ENCODE measurements at regions not wholly inside any gene's neighbourhood (a gene's known extent, or its start where the extent isn't known, plus 50 kb on each side); places are given as distances from the start of the nearest gene placed in this dataset.
"Not testable (repeated sequence)": the region's sequence is repeated elsewhere in the genome, so short reads cannot be mapped to it uniquely, and the experiment has no call there.

- H3K36me3 ChIP-seq (ENCODE audit: control insufficient read depth in 3 of 3, insufficient read depth in 3 of 3, low read length in 3 of 3): no peaks in the 10 kb centered on the region
- no peak overlapping the region for H3K4me3 ChIP-seq (ENCODE audit: low read length in 3 of 3)
Observed at GRCh38 chr4:124450851-124451250, 261.7 kb downstream of the ANKRD50 start.

DNA sequence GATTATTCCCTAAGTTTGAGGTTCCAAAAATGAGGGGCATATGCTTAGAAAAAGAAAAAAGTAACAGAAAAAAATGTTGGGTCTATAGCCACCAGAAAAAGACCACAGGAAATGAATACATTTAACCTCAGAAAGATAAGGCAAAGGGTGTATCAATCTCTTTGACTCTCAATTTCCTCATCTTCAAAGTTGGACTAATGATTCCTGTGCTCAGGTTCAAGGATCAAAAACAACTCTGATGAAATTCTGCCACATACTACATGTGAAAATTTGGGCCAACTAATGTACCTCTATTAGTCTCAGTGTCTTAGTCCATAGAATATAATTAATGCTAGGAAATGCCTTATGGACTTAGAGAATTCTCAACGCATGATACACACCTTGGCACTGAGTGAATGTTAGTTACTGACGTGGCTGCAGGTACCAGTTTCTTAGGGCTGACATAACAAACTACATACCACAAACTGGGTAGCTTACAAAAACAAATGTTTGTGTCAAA is 257.7 kb downstream of the ANKRD50 start:
- Histone ChIP-seq H3K4me1 (ENCODE audit: control insufficient read depth in 3 of 3, insufficient read depth in 3 of 3, low read length in 3 of 3) (no peaks in the 10 kb centered on the region), H3K27me3 (ENCODE audit: control insufficient read depth in 3 of 3, insufficient read depth in 3 of 3, low read length in 3 of 3) (no peaks in the 10 kb centered on the region), H3K9me3 (ENCODE audit: control insufficient read depth in 3 of 3, low read length in 3 of 3) (no peaks in the 10 kb centered on the region), H3K36me3 (ENCODE audit: control insufficient read depth in 3 of 3, insufficient read depth in 3 of 3, low read length in 3 of 3) (no peaks in the 10 kb centered on the region), H3K4me3 (ENCODE audit: low read length in 3 of 3) (no peak overlapping the region), H3K9ac (ENCODE audit: low read depth in 1 of 3, low read length in 3 of 3) (no peak overlapping the region), H3K27ac (ENCODE audit: low read depth, low read length) (no peak overlapping the region)

More at GRCh38 chr4:124450851-124451250, 261.7 kb downstream of the ANKRD50 start:
- H3K27me3 ChIP-seq (ENCODE audit: control insufficient read depth in 3 of 3, insufficient read depth in 3 of 3, low read length in 3 of 3): no peaks in the 10 kb centered on the region
- H3K9ac ChIP-seq (ENCODE audit: low read depth in 1 of 3, low read length in 3 of 3): no peak overlapping the region
- H3K27ac ChIP-seq (ENCODE audit: low read depth, low read length): no peak overlapping the region
- H3K9me3 ChIP-seq (ENCODE audit: control insufficient read depth in 3 of 3, low read length in 3 of 3): no peaks in the 10 kb centered on the region
- H3K4me1 ChIP-seq (ENCODE audit: control insufficient read depth in 3 of 3, insufficient read depth in 3 of 3, low read length in 3 of 3): no peaks in the 10 kb centered on the region

- H3K9me3 ChIP-seq (ENCODE audit: control insufficient read depth in 3 of 3, low read length in 3 of 3): peaks cover 0 to 3% (median 0%) of the 10 kb centered on the region in 3 donors
- no peaks in the 10 kb centered on the region for H3K36me3 ChIP-seq (ENCODE audit: control insufficient read depth in 3 of 3, insufficient read depth in 3 of 3, low read length in 3 of 3)
- no peaks in the 10 kb centered on the region for H3K4me1 ChIP-seq (ENCODE audit: control insufficient read depth in 3 of 3, insufficient read depth in 3 of 3, low read length in 3 of 3)
- no peaks in the 10 kb centered on the region for H3K27me3 ChIP-seq (ENCODE audit: control insufficient read depth in 3 of 3, insufficient read depth in 3 of 3, low read length in 3 of 3)
- H3K4me3 ChIP-seq (ENCODE audit: low read length in 3 of 3): no peak overlapping the region
- H3K9ac ChIP-seq (ENCODE audit: low read depth in 1 of 3, low read length in 3 of 3): no peak overlapping the region
- H3K27ac ChIP-seq (ENCODE audit: low read depth, low read length): no peak overlapping the region
Observed at GRCh38 chr4:124455671-124456070, 256.9 kb downstream of the ANKRD50 start.

GRCh38 chr4:124459196-124459940 is 253.2 kb downstream of the ANKRD50 start:
- H3K4me1 ChIP-seq (ENCODE audit: control insufficient read depth in 3 of 3, insufficient read depth in 3 of 3, low read length in 3 of 3): no peaks in the 10 kb centered on the region
- no peaks in the 10 kb centered on the region for H3K36me3 ChIP-seq (ENCODE audit: control insufficient read depth in 3 of 3, insufficient read depth in 3 of 3, low read length in 3 of 3)
- no peak overlapping the region for H3K9ac ChIP-seq (ENCODE audit: low read depth in 1 of 3, low read length in 3 of 3)
- H3K4me3 ChIP-seq (ENCODE audit: low read length in 3 of 3): no peak overlapping the region
- H3K27ac ChIP-seq (ENCODE audit: low read depth, low read length): no peak overlapping the region
- no peaks in the 10 kb centered on the region for H3K27me3 ChIP-seq (ENCODE audit: control insufficient read depth in 3 of 3, insufficient read depth in 3 of 3, low read length in 3 of 3)
- H3K9me3 ChIP-seq (ENCODE audit: control insufficient read depth in 3 of 3, low read length in 3 of 3): peaks cover 2 to 8% (median 4%) of the 10 kb centered on the region in 3 donors

- peaks cover 2 to 8% (median 4%) of the 10 kb centered on the region in 3 donors for H3K9me3 ChIP-seq (ENCODE audit: control insufficient read depth in 3 of 3, low read length in 3 of 3)
- no peaks in the 10 kb centered on the region for H3K27me3 ChIP-seq (ENCODE audit: control insufficient read depth in 3 of 3, insufficient read depth in 3 of 3, low read length in 3 of 3)
- H3K9ac ChIP-seq (ENCODE audit: low read depth in 1 of 3, low read length in 3 of 3): no peak overlapping the region
- no peak overlapping the region for H3K27ac ChIP-seq (ENCODE audit: low read depth, low read length)
- H3K36me3 ChIP-seq (ENCODE audit: control insufficient read depth in 3 of 3, insufficient read depth in 3 of 3, low read length in 3 of 3): no peaks in the 10 kb centered on the region
- H3K4me3 ChIP-seq (ENCODE audit: low read length in 3 of 3): no peak overlapping the region
- H3K4me1 ChIP-seq (ENCODE audit: control insufficient read depth in 3 of 3, insufficient read depth in 3 of 3, low read length in 3 of 3): no peaks in the 10 kb centered on the region
Observed at GRCh38 chr4:124459941-124460310, 252.6 kb downstream of the ANKRD50 start.

DNA sequence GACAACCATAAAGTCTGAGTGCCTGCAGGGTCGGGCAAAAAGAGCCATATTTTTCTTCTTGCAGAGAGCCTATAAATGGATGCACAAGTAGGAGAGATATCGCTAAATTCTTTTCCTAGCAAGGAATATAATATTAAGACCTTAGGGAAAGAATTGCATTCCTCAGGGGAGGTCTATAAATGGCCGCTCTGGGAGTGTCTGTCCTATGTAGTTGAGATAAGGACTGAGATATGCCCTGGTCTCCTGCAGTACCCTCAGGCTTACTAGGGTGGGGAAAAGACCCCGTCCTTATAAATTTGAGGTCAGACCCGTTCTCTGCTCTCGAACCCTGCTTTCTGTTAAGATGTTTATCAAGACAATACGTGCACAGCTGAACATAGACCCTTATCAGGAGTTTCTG is 250.9 kb downstream of the ANKRD50 start:
- H3K9ac ChIP-seq (ENCODE audit: low read depth in 1 of 3, low read length in 3 of 3); H3K27me3 ChIP-seq (ENCODE audit: control insufficient read depth in 3 of 3, insufficient read depth in 3 of 3, low read length in 3 of 3); H3K4me1 ChIP-seq (ENCODE audit: control insufficient read depth in 3 of 3, insufficient read depth in 3 of 3, low read length in 3 of 3); H3K36me3 ChIP-seq (ENCODE audit: control insufficient read depth in 3 of 3, insufficient read depth in 3 of 3, low read length in 3 of 3); H3K4me3 ChIP-seq (ENCODE audit: low read length in 3 of 3); H3K9me3 ChIP-seq (ENCODE audit: control insufficient read depth in 3 of 3, low read length in 3 of 3); H3K27ac ChIP-seq (ENCODE audit: low read depth, low read length): not testable (repeated sequence)

- Histone ChIP-seq H3K4me3 (ENCODE audit: low read length in 3 of 3) (no peak overlapping the region), H3K9ac (ENCODE audit: low read depth in 1 of 3, low read length in 3 of 3) (no peak overlapping the region), H3K27me3 (ENCODE audit: control insufficient read depth in 3 of 3, insufficient read depth in 3 of 3, low read length in 3 of 3) (no peaks in the 10 kb centered on the region), H3K4me1 (ENCODE audit: control insufficient read depth in 3 of 3, insufficient read depth in 3 of 3, low read length in 3 of 3) (no peaks in the 10 kb centered on the region), H3K9me3 (ENCODE audit: control insufficient read depth in 3 of 3, low read length in 3 of 3) (peaks cover 2 to 8% (median 4%) of the 10 kb centered on the region in 3 donors), H3K27ac (ENCODE audit: low read depth, low read length) (no peak overlapping the region), H3K36me3 (ENCODE audit: control insufficient read depth in 3 of 3, insufficient read depth in 3 of 3, low read length in 3 of 3) (no peaks in the 10 kb centered on the region)
Observed at GRCh38 chr4:124462954-124463828, 249.3 kb downstream of the ANKRD50 start.

- no peak overlapping the region for H3K4me3 ChIP-seq (ENCODE audit: low read length in 3 of 3)
- no peak overlapping the region for H3K27ac ChIP-seq (ENCODE audit: low read depth, low read length)
- H3K4me1 ChIP-seq (ENCODE audit: control insufficient read depth in 3 of 3, insufficient read depth in 3 of 3, low read length in 3 of 3): no peaks in the 10 kb centered on the region
- H3K9ac ChIP-seq (ENCODE audit: low read depth in 1 of 3, low read length in 3 of 3): no peak overlapping the region
- no peaks in the 10 kb centered on the region for H3K27me3 ChIP-seq (ENCODE audit: control insufficient read depth in 3 of 3, insufficient read depth in 3 of 3, low read length in 3 of 3)
- H3K9me3 ChIP-seq (ENCODE audit: control insufficient read depth in 3 of 3, low read length in 3 of 3): peaks cover 2 to 8% (median 4%) of the 10 kb centered on the region in 3 donors
- H3K36me3 ChIP-seq (ENCODE audit: control insufficient read depth in 3 of 3, insufficient read depth in 3 of 3, low read length in 3 of 3): no peaks in the 10 kb centered on the region
Observed at GRCh38 chr4:124464836-124465235, 247.7 kb downstream of the ANKRD50 start.

DNA sequence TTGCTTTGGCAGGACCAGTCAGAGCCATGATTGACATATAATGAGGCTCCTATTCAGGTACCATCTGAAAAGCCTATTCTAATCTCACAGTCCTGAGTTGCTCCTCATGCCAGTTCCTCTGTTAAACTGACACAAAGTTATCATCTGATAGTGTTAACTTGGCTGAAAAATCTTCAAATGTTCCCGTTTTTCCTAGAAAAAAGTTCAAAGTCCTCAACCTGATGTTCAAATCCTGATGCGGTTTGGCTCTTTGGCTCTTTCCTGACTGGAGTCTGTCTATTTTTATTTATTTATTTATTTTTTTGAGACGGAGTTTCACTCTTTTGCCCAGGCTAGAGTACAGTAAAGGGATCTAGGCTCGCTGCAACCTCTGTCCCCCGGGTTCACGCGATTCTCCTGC is 244.2 kb downstream of the ANKRD50 start:
- Histone ChIP-seq H3K36me3 (ENCODE audit: control insufficient read depth in 3 of 3, insufficient read depth in 3 of 3, low read length in 3 of 3) (no peaks in the 10 kb centered on the region), H3K4me1 (ENCODE audit: control insufficient read depth in 3 of 3, insufficient read depth in 3 of 3, low read length in 3 of 3) (no peaks in the 10 kb centered on the region), H3K27me3 (ENCODE audit: control insufficient read depth in 3 of 3, insufficient read depth in 3 of 3, low read length in 3 of 3) (no peaks in the 10 kb centered on the region), H3K27ac (ENCODE audit: low read depth, low read length) (no peak overlapping the region), H3K9ac (ENCODE audit: low read depth in 1 of 3, low read length in 3 of 3) (no peak overlapping the region), H3K4me3 (ENCODE audit: low read length in 3 of 3) (no peak overlapping the region), H3K9me3 (ENCODE audit: control insufficient read depth in 3 of 3, low read length in 3 of 3) (peaks cover 3 to 5% (median 3%) of the 10 kb centered on the region in 3 donors)

GRCh38 chr4:124469981-124470380 is 242.6 kb downstream of the ANKRD50 start:
- H3K27ac ChIP-seq (ENCODE audit: low read depth, low read length): no peak overlapping the region
- no peaks in the 10 kb centered on the region for H3K27me3 ChIP-seq (ENCODE audit: control insufficient read depth in 3 of 3, insufficient read depth in 3 of 3, low read length in 3 of 3)
- H3K9me3 ChIP-seq (ENCODE audit: control insufficient read depth in 3 of 3, low read length in 3 of 3): peaks cover 2 to 5% (median 3%) of the 10 kb centered on the region in 3 donors
- H3K4me1 ChIP-seq (ENCODE audit: control insufficient read depth in 3 of 3, insufficient read depth in 3 of 3, low read length in 3 of 3): no peaks in the 10 kb centered on the region
- no peaks in the 10 kb centered on the region for H3K36me3 ChIP-seq (ENCODE audit: control insufficient read depth in 3 of 3, insufficient read depth in 3 of 3, low read length in 3 of 3)
- H3K9ac ChIP-seq (ENCODE audit: low read depth in 1 of 3, low read length in 3 of 3): no peak overlapping the region
- H3K4me3 ChIP-seq (ENCODE audit: low read length in 3 of 3): no peak overlapping the region

All from skeletal muscle tissue (tissue), 3 donors.